Activated CD8-positive, alpha-beta memory T cell treated with anti-CD3 and anti-CD28 coated beads, Interleukin-2, amount 50 U/mL, for 48 hours (primary cell): ENCODE measurements at regions not wholly inside any gene's neighbourhood (a gene's known extent, or its start where the extent isn't known, plus 50 kb on each side); places are given as distances from the start of the nearest gene placed in this dataset.

ENCODE experiments used
- DNase-seq: peaks from one replicate; pipeline ENCODE4 v3.0.0-alpha.2; 2020

- no peak for DNase-seq
Observed at GRCh38 chr7:33760146-33760545, 145.2 kb upstream of the BMPER start.

- DNase-seq = no peak
Observed at GRCh38 chr7:33760834-33761233, 144.5 kb upstream of the BMPER start.

GRCh38 chr7:33761449-33762080 is 143.8 kb upstream of the BMPER start:
- no peak for DNase-seq

GRCh38 chr7:33762151-33762910 is 143.0 kb upstream of the BMPER start:
- no peak for DNase-seq

GRCh38 chr7:33762911-33763306 is 142.4 kb upstream of the BMPER start:
- DNase-seq = no peak

GRCh38 chr7:33764752-33765451 is 140.4 kb upstream of the BMPER start:
- no peak for DNase-seq

- DNase-seq = no peak
Observed at GRCh38 chr7:33766405-33766804, 138.9 kb upstream of the BMPER start.

- DNase-seq = no peak
Observed at GRCh38 chr7:33769930-33770329, 135.4 kb upstream of the BMPER start.

- no peak for DNase-seq
Observed at GRCh38 chr7:33770576-33770975, 134.8 kb upstream of the BMPER start.

GRCh38 chr7:33771422-33771821 is 133.9 kb upstream of the BMPER start:
- no peak for DNase-seq

- DNase-seq = no peak
Observed at GRCh38 chr7:33773053-33773452, 132.3 kb upstream of the BMPER start.

GRCh38 chr7:33774762-33775523 is 130.4 kb upstream of the BMPER start:
- no peak for DNase-seq

- DNase-seq = no peak
Observed at GRCh38 chr7:33775790-33776189, 129.5 kb upstream of the BMPER start.

GRCh38 chr7:33776788-33777187 is 128.6 kb upstream of the BMPER start:
- no peak for DNase-seq

- no peak for DNase-seq
Observed at GRCh38 chr7:33778195-33778594, 127.1 kb upstream of the BMPER start.

- DNase-seq = no peak
Observed at GRCh38 chr7:33779216-33779615, 126.1 kb upstream of the BMPER start.

- DNase-seq = no peak
Observed at GRCh38 chr7:33781167-33781566, 124.2 kb upstream of the BMPER start.

GRCh38 chr7:33781796-33782195 is 123.5 kb upstream of the BMPER start:
- no peak for DNase-seq

- no peak for DNase-seq
Observed at GRCh38 chr7:33784000-33784399, 121.3 kb upstream of the BMPER start.

GRCh38 chr7:33788531-33788930 is 116.8 kb upstream of the BMPER start:
- DNase-seq = no peak

- no peak for DNase-seq
Observed at GRCh38 chr7:33789871-33790630, 115.3 kb upstream of the BMPER start.

GRCh38 chr7:33790746-33791145 is 114.6 kb upstream of the BMPER start:
- no peak for DNase-seq

- no peak for DNase-seq
Observed at GRCh38 chr7:33792041-33792440, 113.3 kb upstream of the BMPER start.
